Renal pelvis (tissue), 1 donor: ENCODE measurements at regions not wholly inside any gene's neighbourhood (a gene's known extent, or its start where the extent isn't known, plus 50 kb on each side); places are given as distances from the start of the nearest gene placed in this dataset.
"Not testable (repeated sequence)": the region's sequence is repeated elsewhere in the genome, so short reads cannot be mapped to it uniquely, and the experiment has no call there.

Source experiments
- DNase-seq: peaks from one replicate; pipeline ENCODE4 v3.0.0-alpha.2; 2013

DNA sequence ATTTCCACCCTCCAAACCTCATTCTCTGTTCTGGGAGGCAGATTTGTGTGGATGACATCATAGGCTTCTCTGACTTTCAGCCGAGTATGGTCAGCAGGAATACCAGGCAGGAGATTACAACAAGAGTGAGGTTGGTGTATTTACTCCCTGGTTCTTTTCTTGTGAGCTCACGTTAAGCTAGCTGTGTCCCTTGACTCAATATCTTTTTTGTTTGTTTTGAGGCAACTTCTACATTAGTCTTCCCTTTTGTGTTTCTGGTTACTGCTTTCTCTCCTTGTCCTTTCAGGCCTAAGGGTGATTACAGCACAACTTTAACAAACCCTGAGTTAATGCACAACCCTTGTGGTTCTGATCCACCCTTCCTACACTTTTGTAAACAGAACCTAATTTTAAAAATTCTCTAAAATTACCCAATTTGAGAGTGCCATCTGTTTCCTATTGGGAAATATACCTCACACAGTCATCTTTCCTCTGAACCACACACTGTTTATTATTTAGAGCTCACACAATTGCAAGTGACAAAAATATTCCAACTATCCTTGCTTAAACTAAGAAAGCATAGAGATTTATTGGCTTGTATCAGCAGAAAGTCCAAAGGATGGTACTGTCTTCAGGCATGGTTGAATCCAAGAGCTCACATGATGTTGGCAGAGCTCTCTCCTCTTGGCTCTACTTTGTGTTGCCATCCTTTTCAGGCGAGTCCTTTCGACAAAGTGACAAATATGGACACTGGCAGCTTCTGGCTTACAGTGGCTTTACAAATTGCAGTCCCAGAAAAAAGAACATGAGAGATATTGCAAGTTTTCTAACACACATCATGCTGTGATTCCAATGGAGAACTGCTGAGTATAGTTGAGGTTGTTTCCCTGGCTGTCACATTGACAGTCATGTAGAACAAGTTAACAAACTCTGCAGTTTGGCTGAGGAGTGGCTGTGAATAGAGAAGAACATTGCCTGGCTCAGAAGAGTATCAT, 150.5 kb upstream of the DDIT4L start:
- DNase-seq = no peak

DNA sequence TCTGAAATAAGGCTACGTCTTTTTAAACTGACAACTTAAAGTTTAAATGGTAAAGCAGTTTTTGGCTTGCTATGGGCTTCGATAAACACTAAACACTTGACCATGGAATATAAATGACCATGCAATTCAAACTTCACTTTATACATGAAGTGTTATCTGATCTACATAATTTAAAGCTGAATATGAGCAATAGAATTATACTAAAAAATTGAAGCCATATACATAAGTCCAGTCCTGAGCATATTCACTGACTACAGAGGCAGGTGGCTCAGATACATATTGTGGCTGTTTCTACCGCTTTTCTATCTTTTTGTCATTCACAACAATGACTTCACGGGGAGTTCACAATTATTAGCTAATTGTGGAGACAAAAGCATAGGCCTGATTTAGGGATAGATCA, 149.6 kb upstream of the DDIT4L start:
- DNase-seq = no peak

DNA sequence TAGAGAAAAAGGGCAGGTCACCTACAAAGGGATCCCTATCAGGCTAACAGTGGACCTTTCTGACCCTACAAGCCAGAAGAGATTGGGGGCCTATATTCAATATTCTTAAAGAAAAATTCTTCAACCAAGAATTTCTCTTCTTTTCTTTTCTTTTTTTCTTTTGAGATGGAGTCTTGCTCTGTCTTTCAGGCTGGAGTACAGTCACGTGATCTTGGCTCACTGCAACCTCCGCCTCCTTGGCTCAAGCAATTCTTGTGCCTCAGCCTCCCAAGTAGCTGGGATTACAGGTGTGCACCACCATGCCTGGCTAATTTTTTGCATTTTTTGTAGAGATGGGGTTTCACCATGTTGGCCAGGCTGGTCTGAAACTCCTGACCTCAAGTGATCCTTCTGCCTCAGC, 143.2 kb upstream of the DDIT4L start:
- DNase-seq = not testable (repeated sequence)

DNA sequence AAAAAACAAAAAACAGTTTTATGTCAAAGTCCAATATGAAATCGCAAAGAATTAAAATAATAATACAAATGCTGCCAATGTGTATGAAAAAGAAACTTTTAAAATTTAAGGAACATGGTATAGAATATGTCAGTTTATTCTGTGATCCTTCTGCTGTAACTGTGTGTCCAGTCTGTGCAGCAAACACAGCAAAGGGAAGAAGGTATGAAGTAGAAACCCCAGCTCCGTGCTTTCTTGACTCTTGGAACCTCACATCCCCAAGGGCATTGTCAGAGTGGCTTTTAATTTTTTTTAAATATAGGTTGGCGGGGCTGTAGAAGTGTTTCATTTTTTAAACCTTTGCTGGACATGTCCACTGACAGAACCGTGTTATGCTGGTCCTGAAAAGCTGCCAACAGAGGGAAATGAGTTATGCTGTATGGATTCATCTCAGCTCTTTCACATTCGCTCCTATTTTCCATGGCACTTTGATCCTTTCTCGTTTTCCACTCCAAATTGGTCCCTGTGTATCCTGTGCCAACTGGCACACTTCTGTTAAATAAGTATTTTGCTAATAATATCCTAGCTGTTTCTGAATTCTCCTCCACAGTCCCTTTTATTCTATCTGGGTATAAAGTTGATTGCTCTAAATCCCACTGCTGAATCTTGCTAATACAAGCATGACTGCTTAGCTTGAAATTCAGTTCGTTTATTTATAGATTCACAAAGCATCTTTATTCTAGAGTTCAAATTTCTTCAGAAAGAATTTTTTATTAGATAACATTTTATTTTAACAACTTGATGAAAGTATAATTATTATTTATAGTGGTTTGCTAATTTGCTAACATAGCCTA, 127.0 kb upstream of the DDIT4L start:
- no peak for DNase-seq

DNA sequence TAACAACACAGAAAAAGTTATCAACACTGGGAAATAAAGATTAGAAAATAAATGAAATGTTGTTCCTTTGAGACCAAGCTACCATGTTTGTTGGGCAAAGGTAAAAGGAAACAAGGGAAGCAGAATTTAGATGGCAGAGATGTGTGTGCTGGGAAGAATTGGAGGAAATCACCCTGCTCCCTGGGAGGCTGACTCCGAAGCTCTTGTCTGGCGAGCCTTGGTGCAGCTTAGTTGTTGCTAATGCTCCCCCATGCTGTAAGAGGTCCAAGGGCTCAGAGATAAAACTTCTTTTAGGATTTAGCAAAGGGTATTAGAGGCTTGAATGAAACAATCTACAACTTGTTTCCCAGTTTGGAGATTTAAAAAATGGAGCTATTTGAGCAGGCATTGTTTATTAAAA, 123.8 kb upstream of the DDIT4L start:
- no peak for DNase-seq

DNA sequence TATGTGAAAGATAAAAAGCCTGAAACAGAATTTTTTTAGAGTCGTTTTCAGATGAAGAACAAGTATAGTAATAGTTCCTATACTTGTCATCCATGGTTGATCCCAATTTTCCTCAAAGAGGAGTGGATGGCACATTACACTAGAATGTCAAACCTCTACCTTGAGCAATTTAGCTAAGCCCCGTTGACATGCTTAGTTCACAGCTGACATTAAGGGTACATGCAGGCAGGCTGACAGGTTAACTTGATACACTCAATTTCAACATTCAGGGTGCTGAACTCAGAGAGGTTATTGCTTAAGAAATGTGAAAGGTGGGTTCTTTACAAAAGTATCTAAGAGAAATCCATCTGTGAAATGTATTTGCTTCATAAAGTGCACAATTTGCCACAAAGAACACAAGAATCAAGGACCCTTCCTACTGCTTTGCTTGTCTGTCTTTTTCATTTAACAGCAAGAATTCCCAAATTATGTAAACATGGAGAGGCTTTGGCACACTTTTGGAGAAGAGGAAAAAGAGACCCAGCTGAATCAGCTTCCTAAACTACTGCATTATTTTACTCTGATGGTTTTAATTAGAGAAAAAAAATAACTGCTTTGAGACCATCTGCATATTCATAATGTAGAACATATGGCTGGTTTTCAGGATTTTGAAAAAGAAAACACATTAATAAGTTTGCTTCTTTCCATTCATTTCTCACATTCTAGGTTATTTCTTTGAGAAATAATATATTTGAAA, 122.5 kb upstream of the DDIT4L start:
- no peak for DNase-seq

DNA sequence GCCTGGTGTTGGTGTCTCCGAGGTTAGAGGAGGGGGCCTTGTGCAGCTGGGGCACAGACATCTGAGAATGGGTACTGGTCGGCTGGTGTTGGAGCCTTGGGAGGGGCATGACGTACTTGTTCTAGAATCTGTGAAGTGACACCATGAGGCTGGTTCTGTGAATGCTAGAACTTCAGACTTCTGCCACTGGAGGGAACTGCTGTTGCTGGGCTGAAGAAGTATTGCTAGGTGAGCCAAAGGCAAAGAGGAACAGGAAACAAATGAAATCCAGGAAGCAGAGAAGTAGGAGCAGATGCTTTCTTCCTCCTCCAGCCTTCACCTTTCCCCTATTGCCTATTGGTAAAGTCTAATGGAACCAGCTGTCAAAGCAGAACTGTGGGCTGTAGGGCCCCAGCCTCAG, 120.9 kb upstream of the DDIT4L start:
- no peak for DNase-seq

DNA sequence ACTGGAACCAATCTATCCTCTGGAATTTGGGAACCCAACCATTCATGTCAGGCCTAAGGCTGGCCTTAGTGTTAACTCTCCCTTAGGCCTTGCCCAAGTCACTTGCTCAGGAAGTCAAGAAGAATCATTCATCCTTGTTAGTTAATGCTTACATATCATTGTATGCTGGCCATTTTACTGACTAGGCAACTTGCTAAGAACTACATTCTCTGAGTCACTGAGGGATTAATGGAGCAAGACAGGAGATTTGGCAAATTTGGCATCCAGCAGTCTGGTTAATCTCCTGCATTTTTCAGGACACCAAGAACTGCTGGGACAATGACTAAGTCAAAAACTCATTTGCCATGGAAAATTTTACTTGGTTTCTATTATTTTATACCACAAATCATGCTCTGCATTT, 115.8 kb upstream of the DDIT4L start:
- no peak for DNase-seq

DNA sequence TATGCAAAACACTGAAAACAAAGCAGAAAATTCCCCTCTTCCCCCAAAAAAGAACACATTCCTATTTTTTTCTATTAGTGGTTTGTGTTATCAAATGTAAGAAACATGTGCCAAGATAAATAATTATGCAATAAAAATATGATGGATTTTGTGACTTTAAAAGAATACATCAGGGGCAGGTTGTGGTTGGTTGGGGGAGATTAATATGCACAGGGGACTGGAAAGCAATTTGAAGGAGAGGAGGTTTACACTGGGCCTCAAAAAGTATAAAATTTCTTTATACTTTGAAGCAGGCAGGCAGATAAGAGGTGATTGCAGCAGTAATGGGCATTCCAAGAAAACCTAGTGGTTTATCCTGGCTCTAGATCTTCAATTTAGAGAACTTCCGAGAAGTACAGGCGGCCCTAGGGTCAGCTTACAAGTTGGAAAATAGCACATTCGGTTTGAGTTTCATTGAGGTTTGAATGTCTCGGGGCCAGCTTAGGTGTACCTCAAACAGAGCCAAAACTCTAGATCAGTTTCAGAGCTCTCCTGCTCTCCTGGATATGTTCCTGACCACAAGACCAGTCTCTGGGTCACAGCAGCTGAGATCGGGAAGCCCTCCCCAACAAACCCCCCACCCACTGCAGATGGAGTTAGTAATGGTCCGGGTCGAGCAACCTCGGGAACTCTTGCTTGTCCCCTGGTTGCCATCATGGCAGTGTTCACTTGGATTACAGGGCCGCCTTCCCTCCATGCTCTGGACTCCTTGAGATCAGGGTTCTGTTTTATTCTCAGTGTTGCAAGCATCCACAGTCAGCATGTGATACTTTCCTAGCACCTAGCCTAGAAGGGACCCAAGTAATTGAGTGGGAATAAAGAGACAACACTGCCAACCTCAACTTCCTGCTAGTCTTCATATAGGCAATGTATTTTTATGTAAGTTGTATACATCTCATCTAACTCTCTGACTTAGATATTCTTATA, 112.1 kb upstream of the DDIT4L start:
- DNase-seq = no peak

DNA sequence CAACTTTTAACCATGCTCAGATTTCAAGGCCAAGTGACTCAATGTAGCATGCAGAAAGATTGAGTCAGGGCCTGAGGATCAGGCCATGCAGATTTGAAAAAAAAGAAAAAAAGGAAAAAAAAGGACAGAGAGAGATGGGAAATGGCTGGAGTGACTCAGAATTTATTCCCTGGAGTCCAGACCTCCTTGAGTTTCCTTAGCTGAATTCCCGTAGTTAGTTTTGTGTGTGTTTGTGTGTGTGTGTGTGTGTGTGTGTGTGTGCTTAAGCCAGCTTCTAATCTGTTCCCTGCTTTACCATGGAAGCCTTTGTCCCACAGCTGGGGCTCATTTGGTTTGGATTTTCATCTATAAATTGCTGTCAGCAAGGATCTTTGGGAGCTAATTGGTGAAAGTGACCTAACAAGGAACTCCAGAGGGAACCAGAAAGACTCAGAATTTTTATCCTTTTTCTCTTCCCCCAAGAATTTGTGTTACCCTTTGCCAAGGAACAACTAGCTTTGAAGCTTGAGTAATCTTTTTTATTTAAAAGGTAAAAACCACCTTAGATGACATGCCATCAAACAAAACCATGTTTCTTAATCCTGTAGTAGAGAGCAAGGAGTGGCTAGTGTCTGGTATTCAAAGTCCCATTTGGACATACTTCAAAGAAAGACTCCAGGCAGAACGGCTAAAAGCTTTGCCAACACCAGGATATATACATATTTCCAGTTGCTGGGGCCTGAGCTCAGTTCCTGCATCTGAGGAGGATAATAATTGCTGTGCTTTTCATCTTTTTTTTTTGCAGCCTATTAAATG, 109.0 kb upstream of the DDIT4L start:
- DNase-seq = peak; percentile 33

DNA sequence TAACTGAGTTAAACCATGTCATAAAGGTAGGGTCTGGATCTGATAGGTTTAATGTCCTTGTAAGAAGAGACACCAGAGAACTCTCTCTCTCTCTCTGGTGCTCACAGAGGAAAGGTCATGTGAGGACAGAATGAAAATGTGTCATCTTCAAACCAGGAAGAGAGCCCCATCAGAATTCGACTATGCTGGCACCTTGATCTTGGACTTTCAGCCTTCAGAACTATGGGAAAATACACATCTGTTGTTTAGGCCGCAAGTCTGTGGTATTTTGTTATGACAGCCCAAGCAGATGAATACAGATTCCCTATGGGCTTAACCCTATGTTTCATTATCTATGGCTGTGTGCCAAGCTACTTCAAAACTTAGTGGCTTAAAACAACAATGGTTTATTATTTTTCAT, 105.5 kb upstream of the DDIT4L start:
- no peak for DNase-seq

DNA sequence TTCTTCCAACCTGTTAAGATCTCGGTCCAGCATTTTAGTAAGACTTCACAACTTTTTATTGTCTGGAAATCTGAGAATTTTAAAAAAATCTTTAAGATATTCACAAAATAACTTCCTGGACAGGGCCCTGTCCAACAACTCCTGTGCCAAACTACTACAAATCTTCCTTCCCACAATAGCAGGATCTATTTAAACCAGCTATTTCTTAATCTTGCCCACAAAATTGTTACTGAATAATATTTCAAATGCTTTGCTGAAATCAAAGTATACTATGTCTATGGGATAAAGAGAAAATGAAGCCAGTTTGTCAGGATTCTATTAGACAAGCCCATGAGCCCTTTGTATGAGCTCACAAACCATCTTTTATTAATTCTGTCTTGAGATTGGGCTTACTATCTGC, 104.1 kb upstream of the DDIT4L start:
- DNase-seq = no peak

DNA sequence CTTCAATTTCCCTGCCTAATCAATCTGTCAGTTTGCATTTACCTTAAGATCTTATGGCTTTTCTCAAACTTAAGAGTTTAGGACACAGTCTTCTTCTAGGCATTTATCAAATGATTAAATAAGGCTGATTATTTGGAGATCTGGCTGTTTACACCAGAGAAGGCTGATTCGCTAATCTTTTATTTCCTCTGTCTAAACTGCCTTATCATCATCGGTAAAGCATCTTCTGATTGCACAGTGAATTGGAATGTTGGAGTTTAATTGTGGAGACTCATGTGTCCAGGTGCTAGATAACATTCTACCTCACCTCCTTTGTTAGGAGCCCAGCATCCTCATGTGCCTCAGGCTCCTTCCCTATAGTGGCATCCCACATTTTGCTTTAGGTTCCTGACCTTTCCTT, 100.3 kb upstream of the DDIT4L start:
- no peak for DNase-seq

DNA sequence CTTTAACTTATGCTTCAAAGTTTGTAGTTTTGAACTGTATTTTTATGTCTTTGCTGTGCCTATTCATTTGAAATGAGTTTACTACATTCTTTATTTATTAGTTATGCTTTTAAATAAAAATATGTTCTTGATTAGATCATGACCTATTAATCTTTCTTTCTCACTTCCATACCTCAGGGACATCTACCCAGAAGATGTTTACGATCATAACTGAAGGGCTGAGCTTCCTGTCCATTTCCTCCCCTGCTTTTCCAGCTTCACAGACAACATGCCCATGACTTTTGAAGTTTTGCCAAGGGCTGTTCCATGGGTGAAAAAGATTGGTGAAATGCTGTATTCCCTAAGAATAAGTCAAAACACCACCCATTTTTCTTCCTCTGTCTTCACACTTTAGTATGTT, 99.7 kb upstream of the DDIT4L start:
- DNase-seq = no peak

DNA sequence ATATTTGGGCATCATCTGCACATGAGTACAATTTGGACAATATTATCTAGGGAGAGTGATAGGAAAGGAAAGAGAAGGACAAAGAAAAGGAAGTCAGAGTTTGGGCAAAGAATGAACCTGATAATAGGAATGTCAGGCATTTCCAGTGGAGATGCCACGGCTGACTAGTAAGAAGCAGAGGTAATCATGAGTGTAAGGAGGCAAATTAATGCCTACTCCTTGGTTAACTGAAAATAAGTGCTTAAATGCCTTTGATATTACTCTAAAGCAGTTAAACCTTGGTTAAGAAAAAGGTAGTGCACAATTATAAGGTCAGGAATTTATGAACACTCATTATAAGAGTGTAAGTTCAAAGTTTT, 99.2 kb upstream of the DDIT4L start:
- DNase-seq = no peak

DNA sequence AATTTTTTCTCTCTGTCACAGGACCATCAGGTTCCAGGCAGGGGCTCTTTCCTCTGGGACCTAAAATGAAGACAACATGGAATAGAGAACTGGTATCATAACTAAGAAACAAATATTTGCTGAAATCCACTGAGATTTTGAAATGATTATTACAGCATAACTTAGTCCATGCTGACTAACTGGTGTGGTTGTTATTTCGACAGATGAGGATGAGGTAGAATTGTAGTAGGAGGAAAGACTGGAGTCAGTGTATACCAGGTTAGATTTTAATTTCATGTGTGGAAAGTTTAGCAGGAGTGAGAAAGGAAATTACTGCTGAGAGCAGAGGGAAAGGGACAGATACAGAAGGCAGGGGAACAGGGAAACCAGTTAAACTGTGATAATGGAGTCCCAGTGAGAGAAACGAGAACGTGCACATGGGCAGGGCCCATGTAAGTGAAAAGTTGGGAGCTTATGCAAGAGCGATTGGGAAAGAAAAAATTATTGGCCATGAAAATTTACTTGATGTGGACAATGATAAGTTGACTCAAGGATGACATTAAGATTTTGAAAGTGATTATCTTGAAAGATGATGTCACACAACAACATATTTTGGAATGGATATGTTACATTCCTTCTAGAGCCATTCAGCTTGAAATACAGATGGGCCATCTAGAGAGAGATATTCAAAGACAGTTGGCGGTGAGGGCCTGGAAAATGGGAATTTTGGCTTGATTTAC, 98.7 kb upstream of the DDIT4L start:
- no peak for DNase-seq

DNA sequence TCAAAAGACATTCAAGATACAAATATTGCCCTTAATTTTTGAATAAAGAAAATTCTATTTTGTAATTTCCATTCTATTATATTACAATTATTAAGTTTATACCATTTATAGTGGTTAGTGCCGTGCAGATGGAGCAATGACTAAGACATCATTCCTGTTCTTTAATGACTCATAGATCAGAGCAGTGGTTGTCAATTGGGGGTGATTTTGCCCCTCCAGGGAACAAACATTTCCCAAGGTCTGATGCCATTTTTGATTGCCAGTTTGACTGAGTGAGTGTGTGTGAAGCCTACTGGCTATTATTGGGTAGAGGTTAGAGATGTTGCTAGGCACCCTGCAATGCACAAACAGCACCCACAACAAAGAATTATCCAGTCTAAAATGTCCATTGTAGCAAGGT, 97.9 kb upstream of the DDIT4L start:
- DNase-seq = no peak

DNA sequence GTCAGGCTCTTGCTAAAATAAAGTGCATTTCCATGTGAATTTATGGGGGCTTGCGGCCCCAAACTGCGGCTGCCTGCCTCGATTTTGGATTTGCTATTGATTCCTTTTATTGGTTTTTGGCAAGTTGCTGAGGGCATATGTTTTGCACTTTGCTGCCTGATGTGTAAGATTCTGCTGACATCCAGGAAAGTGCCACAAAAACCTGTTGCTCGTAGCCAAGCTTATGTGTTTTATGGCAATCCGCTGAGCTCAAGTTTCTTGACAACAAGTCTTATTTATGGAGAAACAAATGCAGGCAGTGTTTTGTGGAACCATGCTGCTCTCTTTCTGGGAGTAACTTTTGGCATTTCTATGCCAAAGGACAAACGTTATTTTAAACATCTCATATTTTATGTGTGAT, 97.3 kb upstream of the DDIT4L start:
- DNase-seq = peak; percentile 45

DNA sequence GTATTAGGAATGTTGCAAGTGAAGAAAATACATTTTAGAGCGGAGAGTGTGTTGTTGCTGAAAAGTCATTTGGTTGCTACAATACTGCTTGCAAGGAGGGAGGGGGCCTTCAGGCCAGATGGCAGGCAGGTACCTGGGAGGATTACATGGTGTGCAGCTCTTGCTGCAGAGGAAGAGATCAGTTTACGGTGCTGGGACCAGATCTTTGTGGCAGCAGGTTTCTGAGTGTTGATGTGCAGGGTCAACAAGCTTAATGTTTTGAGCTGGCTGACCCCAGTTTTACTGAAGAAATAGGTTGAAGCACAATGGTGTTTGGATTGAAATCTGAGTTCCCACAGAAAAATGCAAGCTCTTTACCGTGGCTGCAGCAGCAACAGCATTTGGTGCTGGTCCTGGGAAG, 96.4 kb upstream of the DDIT4L start:
- DNase-seq = peak; percentile 66

DNA sequence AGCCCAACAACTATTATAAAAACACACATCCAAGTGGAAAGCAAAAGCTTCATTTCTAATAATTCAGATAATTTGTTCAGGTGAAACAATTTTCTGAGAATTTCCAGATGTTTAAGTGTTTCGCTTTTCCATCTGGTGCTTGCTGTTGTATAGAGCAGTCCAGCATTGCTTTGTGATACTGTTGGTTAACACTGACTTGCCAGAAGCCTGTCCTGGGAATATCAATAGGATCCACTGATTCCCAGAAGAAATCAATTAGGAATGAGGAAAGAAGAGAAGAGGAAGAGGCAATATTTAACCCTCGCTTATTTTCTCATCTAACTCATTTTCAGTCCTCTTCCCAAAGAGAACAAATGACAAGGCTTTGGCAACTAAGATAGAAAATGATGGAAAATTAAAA, 94.9 kb upstream of the DDIT4L start:
- DNase-seq = no peak
